Upper lobe of right lung (tissue), 1 donor: ENCODE measurements at regions not wholly inside any gene's neighbourhood (a gene's known extent, or its start where the extent isn't known, plus 50 kb on each side); places are given as distances from the start of the nearest gene placed in this dataset.
"Not testable (repeated sequence)": the region's sequence is repeated elsewhere in the genome, so short reads cannot be mapped to it uniquely, and the experiment has no call there.

Experiments
- ATAC-seq: fragments of 200-7000 bp; cut with Tn5 transposase; one replicate; pipeline ENCODE4 v1.9.1; 2020; ENCODE audit warnings: mild to moderate bottlenecking, moderate library complexity
- DNase-seq: peaks from one replicate; pipeline ENCODE4 v3.0.0-alpha.2; 2020
- H3K27ac ChIP-seq: fragments of 200-600 bp; one replicate; pipeline ENCODE4 v1.8.0; 2022
- H3K27me3 ChIP-seq: fragments of 200-600 bp; one replicate; pipeline ENCODE4 v1.8.0; 2022; ENCODE audit warnings: mild to moderate bottlenecking
- H3K36me3 ChIP-seq: fragments of 200-600 bp; one replicate; pipeline ENCODE4 v1.8.0; 2022
- H3K4me1 ChIP-seq: fragments of 200-600 bp; one replicate; pipeline ENCODE4 v1.8.0; 2022
- H3K4me3 ChIP-seq: fragments of 200-600 bp; one replicate; pipeline ENCODE4 v1.8.0; 2022; ENCODE audit warnings: mild to moderate bottlenecking
- H3K9me3 ChIP-seq: fragments of 200-600 bp; one replicate; pipeline ENCODE4 v1.8.0; 2022
- intact Hi-C: fragments of 100-400 bp; cut with DNase I; formaldehyde crosslinking; loops from one replicate; pipeline ENCODE4 v1.11.0; 2022
- TF ChIP-seq, protein P1 (sequence below): fragments of 200-600 bp; IDR thresholded peaks from one replicate; pipeline ENCODE4 v1.8.0; 2022; ENCODE audit warnings: antibody characterized with exemption
- donor health status: DM: no; HTN: yes; CAD: no; lungs with severe emphysema.

DNA sequence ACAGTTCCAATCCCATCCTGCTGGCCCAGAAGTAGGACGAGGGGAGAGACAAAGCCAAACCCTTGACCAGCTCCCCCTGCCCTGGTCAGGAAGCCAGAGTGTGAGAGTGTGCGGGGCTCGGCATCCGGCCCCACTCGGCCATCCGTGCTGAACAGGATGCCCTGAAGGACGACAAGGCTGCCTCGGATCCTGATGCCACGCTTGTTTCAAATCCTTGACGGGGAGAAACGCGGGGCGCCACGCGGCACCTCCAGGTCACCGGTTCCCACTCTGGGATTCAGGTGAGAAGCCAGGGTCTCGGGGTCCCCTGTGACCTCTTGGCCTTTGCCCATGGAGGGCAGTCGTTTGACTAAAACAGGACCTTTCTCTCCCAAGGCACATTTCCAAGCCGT, 167.8 kb downstream of the BRD1 start:
- no peaks in the 10 kb centered on the region for H3K9me3 ChIP-seq
- no peaks in the 10 kb centered on the region for H3K27me3 ChIP-seq
- no peaks in the 10 kb centered on the region for H3K36me3 ChIP-seq
- H3K4me3 ChIP-seq: no peak overlapping the region
- no peak overlapping the region for H3K27ac ChIP-seq
- no peak for ATAC-seq
- TF ChIP-seq, protein P1, sequence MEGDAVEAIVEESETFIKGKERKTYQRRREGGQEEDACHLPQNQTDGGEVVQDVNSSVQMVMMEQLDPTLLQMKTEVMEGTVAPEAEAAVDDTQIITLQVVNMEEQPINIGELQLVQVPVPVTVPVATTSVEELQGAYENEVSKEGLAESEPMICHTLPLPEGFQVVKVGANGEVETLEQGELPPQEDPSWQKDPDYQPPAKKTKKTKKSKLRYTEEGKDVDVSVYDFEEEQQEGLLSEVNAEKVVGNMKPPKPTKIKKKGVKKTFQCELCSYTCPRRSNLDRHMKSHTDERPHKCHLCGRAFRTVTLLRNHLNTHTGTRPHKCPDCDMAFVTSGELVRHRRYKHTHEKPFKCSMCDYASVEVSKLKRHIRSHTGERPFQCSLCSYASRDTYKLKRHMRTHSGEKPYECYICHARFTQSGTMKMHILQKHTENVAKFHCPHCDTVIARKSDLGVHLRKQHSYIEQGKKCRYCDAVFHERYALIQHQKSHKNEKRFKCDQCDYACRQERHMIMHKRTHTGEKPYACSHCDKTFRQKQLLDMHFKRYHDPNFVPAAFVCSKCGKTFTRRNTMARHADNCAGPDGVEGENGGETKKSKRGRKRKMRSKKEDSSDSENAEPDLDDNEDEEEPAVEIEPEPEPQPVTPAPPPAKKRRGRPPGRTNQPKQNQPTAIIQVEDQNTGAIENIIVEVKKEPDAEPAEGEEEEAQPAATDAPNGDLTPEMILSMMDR: no peak
- no peaks in the 10 kb centered on the region for H3K4me1 ChIP-seq
- DNase-seq: peak; percentile 58
- intact Hi-C loops: no loop called here

DNA sequence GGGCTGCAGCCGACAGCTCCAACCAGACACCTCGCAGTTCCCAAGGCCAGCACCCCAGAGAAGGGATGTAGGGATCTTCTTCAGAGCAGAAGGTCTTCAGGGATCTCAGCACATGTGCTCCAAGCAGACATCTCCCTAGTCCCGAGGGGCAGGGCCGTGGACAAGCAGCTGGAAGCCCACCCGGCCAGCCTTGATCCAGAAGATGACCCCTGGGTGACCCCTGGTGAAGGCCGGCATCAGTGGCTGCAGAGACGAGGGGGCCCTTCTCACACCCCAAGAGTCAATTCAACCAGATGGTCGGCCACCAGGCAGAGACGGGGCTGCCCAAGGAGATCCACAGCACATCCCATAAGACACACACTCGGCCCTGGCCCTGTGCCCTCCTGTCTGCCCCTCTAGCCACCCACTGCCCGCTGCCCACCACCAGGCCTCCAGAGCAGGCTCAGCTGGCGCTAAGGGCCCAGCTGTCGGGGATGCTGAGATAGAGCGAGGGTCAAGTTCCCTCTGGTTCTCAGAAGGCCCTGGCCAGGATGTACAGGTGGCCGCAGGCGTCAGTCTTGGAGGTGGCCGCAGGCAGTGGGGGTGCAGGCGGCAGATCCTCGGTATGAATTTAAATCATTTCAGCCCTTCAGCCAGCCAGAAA, 168.3 kb downstream of the BRD1 start:
- DNase-seq (peak; percentile 59), ATAC-seq (no peak)
- Histone ChIP-seq H3K9me3 (no peaks in the 10 kb centered on the region), H3K36me3 (no peaks in the 10 kb centered on the region), H3K27ac (no peak overlapping the region), H3K4me1 (no peaks in the 10 kb centered on the region), H3K4me3 (no peak overlapping the region), H3K27me3 (no peaks in the 10 kb centered on the region)
- TF ChIP-seq, protein P1: no peak
- intact Hi-C loops: no loop called here

DNA sequence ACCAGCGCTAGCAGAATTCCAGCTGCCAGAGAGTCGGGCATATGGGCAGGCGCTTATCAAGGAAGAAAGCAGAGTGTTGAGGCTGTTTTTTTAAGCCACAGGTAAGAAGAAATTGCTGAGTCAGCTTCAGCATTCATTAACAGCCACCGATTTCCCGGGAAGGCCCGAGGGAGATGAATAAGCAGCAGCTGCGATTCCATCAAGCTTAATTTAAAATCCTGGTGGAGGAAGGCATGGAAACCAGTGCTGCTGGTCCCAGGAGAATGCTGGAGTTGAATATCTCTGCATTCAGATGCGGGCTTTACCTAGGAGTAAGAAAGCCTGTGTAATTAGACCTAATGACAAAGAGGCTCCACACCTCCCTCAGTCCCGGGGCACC, 168.8 kb downstream of the BRD1 start:
- H3K27me3 ChIP-seq: no peaks in the 10 kb centered on the region
- TF ChIP-seq, protein P1: no peak
- H3K4me1 ChIP-seq: no peaks in the 10 kb centered on the region
- DNase-seq (peak; percentile 6), ATAC-seq (no peak)
- H3K9me3 ChIP-seq: no peaks in the 10 kb centered on the region
- no peak overlapping the region for H3K4me3 ChIP-seq
- intact Hi-C loops: no loop called here
- no peaks in the 10 kb centered on the region for H3K36me3 ChIP-seq
- H3K27ac ChIP-seq: no peak overlapping the region

DNA sequence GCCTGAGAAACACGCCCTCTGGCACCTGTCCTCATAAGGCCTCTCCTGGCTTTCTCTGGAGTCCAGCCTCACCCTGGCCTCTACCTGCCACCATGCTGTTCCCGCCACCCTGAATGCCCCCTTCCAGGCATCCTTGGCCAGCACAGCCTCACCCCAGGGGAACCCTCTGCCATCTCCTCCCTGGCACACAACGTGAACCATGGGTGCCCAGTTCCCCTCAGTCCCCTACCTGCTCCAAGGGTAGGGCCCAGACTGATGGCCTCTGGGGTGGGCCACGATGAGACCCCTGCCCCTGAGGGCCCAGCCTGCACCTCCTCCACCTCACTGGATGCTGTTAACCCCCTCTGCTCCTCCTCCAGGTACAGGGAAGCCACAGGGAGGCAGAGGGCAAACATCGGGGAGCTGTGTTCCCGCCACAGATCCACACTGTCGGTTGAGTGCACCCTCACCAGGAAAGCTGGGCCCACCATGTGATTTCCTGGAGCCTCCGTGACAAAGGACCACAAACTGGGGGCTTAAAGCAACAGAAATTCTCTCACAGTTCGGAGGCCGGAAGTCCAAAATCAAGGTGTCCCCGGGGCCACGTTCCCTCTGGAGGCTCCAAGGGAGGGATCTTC, 169.6 kb downstream of the BRD1 start:
- no peaks in the 10 kb centered on the region for H3K9me3 ChIP-seq
- no peaks in the 10 kb centered on the region for H3K36me3 ChIP-seq
- peak overlapping the region; percentile 64 for H3K4me3 ChIP-seq
- intact Hi-C loops: no loop called here
- no peaks in the 10 kb centered on the region for H3K4me1 ChIP-seq
- TF ChIP-seq, protein P1: no peak
- peak overlapping the region; percentile 39 for H3K27ac ChIP-seq
- DNase-seq (peak; percentile 54), ATAC-seq (peak; percentile 2)
- no peaks in the 10 kb centered on the region for H3K27me3 ChIP-seq

DNA sequence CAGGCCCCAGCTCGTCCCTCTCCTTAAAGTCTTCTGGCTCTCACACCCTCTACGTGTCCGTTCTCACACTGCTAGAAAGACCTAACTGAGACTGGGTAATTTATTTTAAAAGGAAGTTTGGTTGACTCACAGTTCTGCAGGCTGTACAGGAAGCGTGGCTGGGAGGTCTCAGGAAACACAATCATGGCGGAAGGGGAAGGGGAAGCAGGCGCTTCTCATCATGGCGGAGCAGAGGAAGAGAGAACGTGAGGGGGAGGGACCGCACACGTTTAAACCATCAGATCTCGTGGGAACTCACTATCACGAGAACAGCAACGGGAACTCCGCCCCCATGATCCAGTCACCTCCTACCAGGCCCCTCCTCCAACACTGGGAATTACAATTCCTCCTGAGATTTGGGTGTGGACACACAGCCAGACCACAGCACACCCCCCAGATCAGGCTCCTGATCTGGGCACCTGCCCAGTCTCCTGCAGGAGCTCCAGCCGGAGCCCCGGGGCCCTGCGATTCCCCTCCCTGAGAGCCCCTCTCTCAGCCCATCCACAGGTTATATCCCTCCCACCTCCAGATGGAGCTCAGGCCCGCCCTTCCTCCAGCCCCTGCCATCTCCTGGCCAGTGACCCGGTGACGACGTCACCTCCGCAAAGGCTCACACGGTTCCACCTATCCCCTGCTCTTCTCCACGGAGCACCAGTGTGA, 170.2 kb downstream of the BRD1 start:
- intact Hi-C loops: no loop called here
- Histone ChIP-seq H3K36me3 (no peaks in the 10 kb centered on the region), H3K4me1 (no peaks in the 10 kb centered on the region), H3K27me3 (no peaks in the 10 kb centered on the region), H3K4me3 (peak overlapping the region; percentile 64), H3K9me3 (no peaks in the 10 kb centered on the region), H3K27ac (peak overlapping the region; percentile 39)
- TF ChIP-seq, protein P1: no peak
- ATAC-seq: peak; percentile 88
- peak; percentile 77 for DNase-seq

DNA sequence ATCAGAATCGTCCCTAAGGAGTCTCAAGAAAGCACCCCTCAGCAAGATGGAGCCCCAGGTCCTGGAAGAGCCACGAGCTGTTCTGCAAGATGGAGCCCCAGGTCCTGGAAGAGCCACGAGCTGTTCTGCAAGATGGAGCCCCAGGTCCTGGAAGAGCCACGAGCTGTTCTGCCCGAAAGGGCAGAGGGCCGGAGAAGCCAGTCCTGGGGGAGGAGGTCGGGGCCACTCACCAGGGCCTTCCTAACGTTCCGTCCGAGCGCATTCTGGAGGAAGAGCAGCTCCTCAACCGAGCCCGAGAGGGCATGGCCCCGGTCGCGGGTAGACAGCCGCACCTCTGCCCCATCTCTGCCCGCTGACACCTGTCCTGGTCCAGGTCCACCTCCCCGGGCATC, 170.8 kb downstream of the BRD1 start:
- H3K4me1 ChIP-seq, H3K27me3 ChIP-seq, H3K9me3 ChIP-seq, H3K36me3 ChIP-seq, intact Hi-C loops: not testable (repeated sequence)
- DNase-seq (peak; percentile 65), ATAC-seq (peak; percentile 53)
- Histone ChIP-seq H3K4me3 (peak overlapping the region; percentile 64), H3K27ac (peak overlapping the region; percentile 39)
